Activated CD4-positive, alpha-beta T cell treated with anti-CD3 and anti-CD28 coated beads for 24 hours (primary cell): ENCODE measurements at regions not wholly inside any gene's neighbourhood (a gene's known extent, or its start where the extent isn't known, plus 50 kb on each side); places are given as distances from the start of the nearest gene placed in this dataset.
"Not testable (repeated sequence)": the region's sequence is repeated elsewhere in the genome, so short reads cannot be mapped to it uniquely, and the experiment has no call there.

Source experiments
- DNase-seq, 2 donors: peaks; one replicate each; pipeline ENCODE4 v3.0.0-alpha.2; 2020; ENCODE audit warnings: low read depth in 2 of 2

DNA sequence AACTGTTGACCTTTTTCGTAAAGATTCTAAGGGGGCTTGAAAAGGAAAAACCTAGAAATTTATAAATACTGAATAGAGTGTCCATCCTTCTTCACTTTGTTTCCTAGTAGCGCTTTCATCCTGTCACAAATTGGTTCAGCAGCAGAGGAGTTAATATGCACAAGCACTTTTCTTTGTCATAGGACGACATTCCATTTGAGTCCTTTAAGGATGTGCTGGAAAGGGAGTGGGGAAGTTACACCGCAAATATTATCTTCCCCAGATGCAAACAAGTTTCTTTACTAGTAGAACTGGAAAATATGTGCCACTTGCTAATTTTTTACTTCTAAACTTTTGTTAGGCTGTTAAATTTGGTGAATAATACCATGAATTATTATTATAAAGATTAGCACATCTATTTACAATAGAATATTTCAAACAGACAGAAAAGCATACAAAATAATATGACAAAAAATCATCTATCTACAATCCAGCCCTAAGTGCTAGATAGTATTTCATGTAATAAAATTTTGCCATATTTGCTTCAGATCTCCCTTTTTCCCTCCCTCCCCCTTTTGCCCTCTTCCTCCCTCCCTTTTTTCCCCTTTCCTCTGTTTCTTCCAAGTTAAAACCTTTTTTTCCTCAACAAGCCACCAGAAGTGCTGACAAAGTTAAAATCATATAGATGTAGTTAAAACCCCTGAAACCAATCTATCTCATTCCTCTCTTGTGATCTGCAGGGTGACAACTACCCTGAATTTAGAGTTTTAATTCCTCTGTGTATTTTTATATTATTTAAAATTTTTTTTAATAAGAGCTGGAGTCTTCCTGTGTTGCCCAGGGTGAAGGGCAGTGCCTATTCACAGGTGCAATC is 50.5 kb upstream of the MAP4K3 start:
- DNase-seq: no peak

GRCh38 chr2:39488450-39488849 is 51.4 kb upstream of the MAP4K3 start:
- DNase-seq: no peak

DNA sequence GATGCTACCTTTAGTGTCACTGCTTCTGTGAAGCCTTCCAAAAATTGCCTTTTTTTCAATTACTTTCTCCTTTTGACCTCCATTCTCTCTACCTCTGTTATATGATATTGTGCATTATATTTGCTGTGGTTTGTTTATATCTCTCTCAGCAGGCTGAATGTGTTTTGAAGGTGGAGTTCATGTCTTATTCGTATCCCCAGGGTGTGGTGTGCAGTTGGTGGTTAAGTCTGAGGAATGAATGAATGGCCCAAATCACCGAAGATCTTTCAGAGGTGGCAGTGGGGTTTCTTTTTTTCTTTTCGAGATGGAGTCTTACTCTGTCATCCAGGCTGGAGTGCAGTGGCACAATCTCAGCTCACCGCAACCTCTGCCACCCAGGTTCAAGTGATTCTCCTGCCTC is 53.5 kb upstream of the MAP4K3 start:
- DNase-seq: no peak

DNA sequence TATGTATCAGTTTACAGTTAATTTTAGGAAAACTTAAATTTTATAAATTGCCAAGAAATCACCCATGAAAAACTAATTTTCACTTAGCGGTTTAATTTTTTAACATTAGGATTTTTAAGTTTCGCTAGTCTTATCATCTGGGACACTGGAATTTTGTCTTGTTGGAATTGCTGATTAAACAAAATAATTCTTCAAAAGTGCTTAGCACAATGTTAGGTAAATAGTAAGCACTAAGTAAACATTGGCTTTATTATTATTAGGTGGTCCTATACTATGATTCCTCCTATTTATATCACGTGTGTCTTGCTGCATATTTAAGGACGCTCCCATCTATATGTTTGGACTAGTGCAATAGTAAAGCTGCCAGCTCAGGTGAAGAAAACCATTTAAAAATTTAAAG is 54.6 kb upstream of the MAP4K3 start:
- DNase-seq: no peak

DNA sequence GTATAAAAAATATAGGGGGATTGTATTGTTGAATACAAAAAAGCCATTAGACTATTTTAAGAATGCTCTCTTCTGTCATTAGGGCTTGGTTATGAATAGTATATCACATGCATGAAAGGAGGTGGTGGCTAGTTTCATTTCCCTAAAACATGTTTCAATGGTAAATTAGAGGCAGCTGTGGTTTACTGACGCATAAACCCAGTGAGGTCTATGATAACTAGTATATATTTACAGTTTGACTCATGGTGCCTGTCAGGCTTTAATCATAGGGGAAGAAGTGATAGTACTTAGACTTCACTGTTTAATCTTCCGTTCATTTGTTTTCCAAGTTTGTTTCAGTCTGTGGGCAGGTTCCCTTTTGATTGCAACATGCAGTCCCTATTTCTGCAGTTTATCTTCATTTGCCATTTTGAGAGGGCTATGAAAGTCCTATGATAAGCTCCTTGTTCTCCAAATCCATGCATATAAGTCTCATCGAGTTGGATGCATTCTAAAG is 55.1 kb upstream of the MAP4K3 start:
- DNase-seq: peak in 1 of 2 donors; percentile 30

GRCh38 chr2:39492716-39493115 is 55.6 kb upstream of the MAP4K3 start:
- DNase-seq: no peak

- peak in 1 of 2 donors; percentile 10 for DNase-seq
Measured at GRCh38 chr2:39494784-39495251, 57.7 kb upstream of the MAP4K3 start.

GRCh38 chr2:39497082-39497801 is 60.2 kb upstream of the MAP4K3 start:
- no peak for DNase-seq

DNA sequence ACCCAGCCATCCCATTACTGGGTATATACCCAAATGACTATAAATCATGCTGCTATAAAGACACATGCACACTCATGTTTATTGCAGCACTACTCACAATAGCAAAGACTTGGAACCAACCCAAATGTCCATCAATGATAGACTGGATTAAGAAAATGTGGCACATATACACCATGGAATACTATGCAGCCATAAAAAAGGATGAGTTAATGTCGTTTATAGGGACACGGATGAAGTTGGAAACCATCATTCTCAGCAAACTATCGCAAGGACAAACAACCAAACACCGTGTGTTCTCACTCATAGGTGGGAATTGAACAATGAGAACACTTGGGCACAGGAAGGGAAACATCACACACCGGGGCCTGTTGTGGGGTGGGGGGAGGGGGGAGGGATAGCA is 61.1 kb upstream of the MAP4K3 start:
- DNase-seq: not testable (repeated sequence)

- no peak for DNase-seq
Measured at GRCh38 chr2:39498786-39499185, 61.7 kb upstream of the MAP4K3 start.

DNA sequence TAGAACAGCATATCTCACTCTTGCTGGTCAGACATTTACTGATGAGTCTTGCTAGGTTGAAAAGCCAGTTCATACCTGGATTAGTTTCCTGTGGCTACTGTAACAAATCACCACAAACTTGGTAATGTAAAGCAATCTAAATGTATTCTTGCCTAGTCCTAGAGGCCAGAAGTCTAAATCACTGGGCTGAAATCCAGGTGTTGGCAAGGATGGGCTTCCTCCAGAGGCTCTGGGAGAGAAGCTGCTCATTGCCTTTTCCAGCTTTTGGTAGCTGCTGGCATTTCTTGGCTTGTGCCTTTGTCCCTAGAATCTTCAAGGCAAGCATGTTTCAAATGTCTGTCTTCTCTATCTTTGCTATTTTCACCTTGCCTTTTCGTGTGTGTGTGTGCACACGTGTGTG is 62.3 kb upstream of the MAP4K3 start:
- DNase-seq: no peak

GRCh38 chr2:39501412-39501811 is 64.3 kb upstream of the MAP4K3 start:
- DNase-seq: no peak

- no peak for DNase-seq
Measured at GRCh38 chr2:39503277-39503676, 66.2 kb upstream of the MAP4K3 start.

DNA sequence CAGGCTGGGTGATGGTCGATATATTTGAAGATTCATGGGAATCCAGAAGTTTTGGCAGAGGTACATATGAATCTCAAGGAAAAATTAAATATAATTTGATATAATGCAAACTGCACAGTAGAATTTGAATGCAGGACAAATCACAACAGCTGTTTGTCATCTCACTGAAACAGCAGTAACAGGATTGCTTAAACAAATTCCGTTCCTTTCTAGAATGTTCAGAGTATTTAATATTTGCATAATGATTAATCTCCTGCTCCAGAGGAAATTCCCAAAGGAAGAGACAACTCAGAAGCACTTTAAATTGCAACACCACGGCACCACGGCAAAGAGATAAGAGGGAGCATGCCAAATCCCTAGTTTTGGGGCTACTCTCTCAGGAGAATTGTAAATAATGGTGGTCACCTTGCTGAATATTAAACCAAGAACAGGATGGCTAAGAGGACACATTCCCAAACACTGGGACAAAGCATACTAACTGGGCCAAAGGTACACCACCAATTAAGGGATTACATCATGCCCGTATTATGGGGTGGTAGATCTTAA is 67.8 kb upstream of the MAP4K3 start:
- DNase-seq: no peak

DNA sequence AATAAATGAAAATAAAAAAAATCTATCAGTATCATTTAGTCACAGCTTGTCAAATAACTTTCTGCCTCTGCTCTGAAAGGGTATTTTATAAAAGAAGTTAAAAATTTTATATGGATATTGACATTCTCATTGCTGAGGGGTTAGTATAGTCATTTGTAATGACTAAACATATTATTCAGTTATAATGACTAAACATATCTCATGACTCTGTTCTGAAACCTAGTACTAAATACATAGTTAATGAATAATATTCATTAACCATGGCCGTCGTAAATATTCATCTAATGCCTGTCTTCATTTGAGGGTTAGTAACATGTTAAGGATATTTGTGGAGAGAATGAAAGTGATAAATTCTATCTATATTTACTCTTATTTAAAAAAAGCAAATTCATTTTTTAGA is 69.1 kb upstream of the MAP4K3 start:
- DNase-seq: no peak

DNA sequence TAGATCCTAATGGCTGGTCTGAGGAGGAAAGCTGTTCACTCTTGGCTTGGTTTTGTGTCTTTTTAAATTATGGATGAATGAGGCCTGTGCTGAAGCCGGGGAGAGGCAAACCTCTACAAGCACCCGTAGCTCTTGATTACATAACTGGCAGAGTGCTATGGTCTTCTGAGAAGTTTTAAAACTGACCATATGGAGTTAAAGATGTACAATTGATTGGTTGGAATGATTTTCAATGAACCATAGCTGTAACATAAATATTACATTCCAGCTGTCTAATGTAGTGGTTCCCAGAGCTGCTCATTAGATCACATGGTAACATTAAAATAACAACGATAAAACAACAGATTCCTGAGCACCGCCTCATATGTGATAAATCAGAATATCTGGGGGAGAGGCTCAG is 71.1 kb upstream of the MAP4K3 start:
- no peak for DNase-seq

GRCh38 chr2:39510140-39510539 is 73.1 kb upstream of the MAP4K3 start:
- no peak for DNase-seq

DNA sequence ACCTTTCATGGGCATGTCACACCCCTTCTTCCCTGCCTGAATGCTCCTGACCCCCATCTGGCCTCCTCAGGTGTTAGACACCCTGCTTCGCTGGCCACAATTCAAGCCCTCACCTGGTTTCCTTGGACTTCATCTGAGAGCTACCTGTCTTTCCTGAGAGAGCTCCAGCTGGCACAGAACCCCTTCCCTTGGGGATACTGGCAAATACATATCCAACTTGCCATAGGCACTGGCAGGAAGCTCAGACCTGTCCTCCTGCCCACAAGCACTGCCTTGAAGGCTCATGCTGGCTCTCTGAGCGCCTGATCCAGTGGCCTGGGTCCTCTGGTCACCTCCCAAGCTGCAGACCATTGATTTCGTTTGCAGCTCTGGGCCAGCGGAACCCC is 74.1 kb upstream of the MAP4K3 start:
- DNase-seq: no peak

DNA sequence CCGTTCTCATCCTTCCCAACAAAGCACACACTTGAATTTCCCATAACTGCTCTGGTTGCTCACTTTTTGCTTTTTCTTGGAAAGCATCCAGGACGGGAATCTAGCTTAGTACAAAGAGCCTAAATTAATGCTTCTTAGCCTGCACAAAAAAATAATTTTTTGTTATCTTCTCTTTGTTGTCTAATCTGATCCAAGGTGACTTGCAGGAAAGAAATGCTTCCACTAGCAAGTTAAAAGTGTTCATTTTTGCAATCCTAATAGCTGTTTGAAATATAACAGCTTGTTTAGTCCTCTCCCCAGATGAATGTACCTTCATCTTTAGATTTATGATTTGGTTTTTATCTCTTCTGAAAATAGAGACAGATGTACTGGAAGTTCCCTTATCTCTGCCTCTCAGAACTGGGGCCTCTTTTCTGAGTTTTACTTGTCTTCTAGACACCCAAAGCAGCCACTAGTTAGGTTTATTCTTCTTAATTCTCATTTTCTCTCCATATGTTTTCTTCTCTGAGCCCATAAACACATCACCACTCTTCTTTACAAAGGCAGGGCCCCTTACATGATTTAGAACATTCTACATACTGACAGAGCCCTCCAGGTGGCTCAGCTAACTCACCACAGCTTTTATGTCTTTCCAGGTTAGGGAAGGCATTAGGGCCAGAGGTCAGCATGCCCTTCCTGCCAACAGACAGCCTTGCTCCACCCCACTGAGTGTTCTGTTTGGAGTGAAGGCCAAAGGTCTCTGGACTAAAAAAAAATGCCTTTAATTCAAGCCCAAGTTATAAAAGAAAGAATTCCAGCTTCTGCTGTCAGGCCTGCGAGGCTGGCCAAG is 74.7 kb upstream of the MAP4K3 start:
- DNase-seq: no peak

GRCh38 chr2:39512434-39512935 is 75.4 kb upstream of the MAP4K3 start:
- DNase-seq: no peak

GRCh38 chr2:39512941-39513340 is 75.9 kb upstream of the MAP4K3 start:
- DNase-seq: no peak
